K562 (cell line): ENCODE measurements at regions not wholly inside any gene's neighbourhood (a gene's known extent, or its start where the extent isn't known, plus 50 kb on each side); places are given as distances from the start of the nearest gene placed in this dataset.

Experiments used
- ARID4B ChIP-seq: sonication (generic); formaldehyde crosslinking; IDR thresholded peaks from 2 replicates; pipeline ENCODE4 v1.8.0; 2022; ENCODE audit warnings: mild to moderate bottlenecking, missing genetic modification reagents
- CBX3 ChIP-seq, 2 experiments: IDR thresholded peaks; 1 replicate in 1 of 2; 2 replicates in 1 of 2; pipeline ENCODE4 v1.6.1; 2012; ENCODE audit warnings: inconsistent platforms in 2 of 2, low read length in 2 of 2, borderline replicate concordance in 1 of 2, control low read depth in 1 of 2
- CLOCK ChIP-seq: fragments of 250-450 bp; sonication (Bioruptor Pico); IDR thresholded peaks from 2 replicates; pipeline ENCODE4 v1.4.0; 2020; ENCODE audit warnings: mild to moderate bottlenecking, moderate library complexity, borderline replicate concordance
- LARP7 ChIP-seq: fragments of 450-650 bp; IDR thresholded peaks from 2 replicates; pipeline ENCODE4 v1.6.1; 2016
- MTA2 ChIP-seq: fragments of 450-650 bp; IDR thresholded peaks from 2 replicates; pipeline ENCODE4 v1.6.1; 2016; ENCODE audit warnings: low read depth
- NR4A1 ChIP-seq, 2 experiments: fragments of 250-450 bp in 1 of 2; fragments of 450-650 bp in 1 of 2; sonication (Bioruptor Pico) in 1 of 2; IDR thresholded peaks; 2 replicates each; pipeline versions ENCODE4 v1.4.0 to v1.6.1; 2016 to 2020; ENCODE audit warnings: mild to moderate bottlenecking in 2 of 2, missing compliant biosample characterization in 1 of 2, missing genetic modification characterization in 1 of 2, moderate library complexity in 1 of 2
- SP2 ChIP-seq: IDR thresholded peaks from 2 replicates; pipeline ENCODE4 v1.6.1; 2011; ENCODE audit warnings: mild to moderate bottlenecking, low read depth, low read length, moderate library complexity; ENCODE audit not compliant: poor library complexity, severe bottlenecking; ENCODE audit errors: extremely low read depth
- TGIF2 ChIP-seq: sonication (generic); formaldehyde crosslinking; IDR thresholded peaks from 2 replicates; pipeline ENCODE4 v1.8.1; 2022; ENCODE audit warnings: mild to moderate bottlenecking, missing genetic modification reagents, moderate library complexity

- TF ChIP-seq NR4A1 (CRISPR knock-in tag; IDR thresholded peaks at IDR 0.05) (no peak), NR4A1 (tag; IDR thresholded peaks at IDR 0.05) (no peak), MTA2 (no peak), CLOCK (no peak), TGIF2 (CRISPR knock-in tag) (no peak), ARID4B (CRISPR knock-in tag) (no peak), LARP7 (no peak), SP2 (no peak), CBX3 (IDR thresholded peaks at IDR 0.05; ENCODE audit: borderline replicate concordance in 1 of 2, low read length in 2 of 2) (no peak)
Measured at GRCh38 chr9:106649664-106650063, 213.3 kb upstream of the ZNF462 start (continued).
